ENCODE measurements at regions not wholly inside any gene's neighbourhood (a gene's known extent, or its start where the extent isn't known, plus 50 kb on each side); places are given as distances from the start of the nearest gene placed in this dataset.
"Not testable (repeated sequence)": the region's sequence is repeated elsewhere in the genome, so short reads cannot be mapped to it uniquely, and the experiment has no call there.

DNA sequence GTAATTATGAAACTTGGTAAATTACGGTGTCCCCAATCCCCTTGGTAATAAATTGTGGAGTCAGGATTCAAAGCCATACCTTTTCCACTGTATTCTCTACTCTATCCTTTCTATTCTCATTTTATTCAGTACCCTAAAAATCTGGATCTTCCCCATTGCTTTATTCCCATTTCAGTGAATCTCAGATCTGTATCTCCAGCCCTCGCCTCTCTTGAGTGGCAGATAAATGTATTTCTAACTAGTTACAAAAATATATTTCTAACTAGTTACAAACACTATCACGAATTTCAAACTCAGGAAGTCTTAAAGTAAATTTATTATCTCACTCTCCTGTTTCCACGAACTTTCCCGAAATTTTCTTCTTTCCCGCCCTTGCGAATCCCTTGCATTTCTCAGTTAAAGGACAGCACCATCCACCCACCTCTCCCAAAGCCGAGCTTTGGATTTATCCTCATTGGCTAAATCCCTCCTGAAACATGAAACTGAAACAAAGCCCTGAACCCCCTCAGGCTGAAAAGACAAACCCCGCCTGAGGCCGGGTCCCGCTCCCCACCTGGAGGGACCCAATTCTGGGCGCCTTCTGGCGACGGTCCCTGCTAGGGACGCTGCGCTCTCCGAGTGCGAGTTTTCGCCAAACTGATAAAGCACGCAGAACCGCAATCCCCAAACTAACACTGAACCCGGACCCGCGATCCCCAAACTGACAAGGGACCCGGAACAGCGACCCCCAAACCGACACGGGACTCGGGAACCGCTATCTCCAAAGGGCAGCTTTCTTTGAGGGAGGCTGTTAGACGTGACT lies 164.3 kb upstream of the PABPC3 start:
- DNase-seq, result no peak
- Histone ChIP-seq H3K27me3 (ENCODE audit: low read length) (peaks cover 32% of the 10 kb centered on the region), H3K9me3 (ENCODE audit: low read length) (no peaks in the 10 kb centered on the region), H3K4me1 (ENCODE audit: insufficient read depth, low read length) (no peaks in the 10 kb centered on the region), H2AFZ (ENCODE audit: low read length) (no peak overlapping the region), H3K36me3 (ENCODE audit: low read depth, low read length) (no peaks in the 10 kb centered on the region), H3K4me3 (ENCODE audit: low read length) (no peak overlapping the region), H4K20me1 (ENCODE audit: low read length) (no peaks in the 10 kb centered on the region), H3K79me2 (ENCODE audit: low read length) (no peaks in the 10 kb centered on the region), H3F3A (ENCODE audit: low read length, unreplicated experiment) (no peaks in the 10 kb centered on the region), H3K9ac (ENCODE audit: low read length) (no peak overlapping the region), H3K9me2 (replicated peaks; ENCODE audit: low read length) (no peaks in the 10 kb centered on the region), H3K27ac (ENCODE audit: low read length) (no peak overlapping the region), H3K4me2 (ENCODE audit: low read length) (no peak overlapping the region)
- ChIA-PET POLR2A (ENCODE audit: unreplicated experiment) (no interaction called here), CTCF (no interaction called here)
- ATAC-seq, result no peak
- BruUV-seq (replicated peaks), result no TSS peak
- intact Hi-C loops (cut with micrococcal nuclease), result no loop called here
- TF ChIP-seq, protein P1, sequence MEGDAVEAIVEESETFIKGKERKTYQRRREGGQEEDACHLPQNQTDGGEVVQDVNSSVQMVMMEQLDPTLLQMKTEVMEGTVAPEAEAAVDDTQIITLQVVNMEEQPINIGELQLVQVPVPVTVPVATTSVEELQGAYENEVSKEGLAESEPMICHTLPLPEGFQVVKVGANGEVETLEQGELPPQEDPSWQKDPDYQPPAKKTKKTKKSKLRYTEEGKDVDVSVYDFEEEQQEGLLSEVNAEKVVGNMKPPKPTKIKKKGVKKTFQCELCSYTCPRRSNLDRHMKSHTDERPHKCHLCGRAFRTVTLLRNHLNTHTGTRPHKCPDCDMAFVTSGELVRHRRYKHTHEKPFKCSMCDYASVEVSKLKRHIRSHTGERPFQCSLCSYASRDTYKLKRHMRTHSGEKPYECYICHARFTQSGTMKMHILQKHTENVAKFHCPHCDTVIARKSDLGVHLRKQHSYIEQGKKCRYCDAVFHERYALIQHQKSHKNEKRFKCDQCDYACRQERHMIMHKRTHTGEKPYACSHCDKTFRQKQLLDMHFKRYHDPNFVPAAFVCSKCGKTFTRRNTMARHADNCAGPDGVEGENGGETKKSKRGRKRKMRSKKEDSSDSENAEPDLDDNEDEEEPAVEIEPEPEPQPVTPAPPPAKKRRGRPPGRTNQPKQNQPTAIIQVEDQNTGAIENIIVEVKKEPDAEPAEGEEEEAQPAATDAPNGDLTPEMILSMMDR (conservative IDR thresholded peaks at IDR 0.05; ENCODE audit: low read depth, low read length), result no peak
- TF ChIP-seq EZH2phosphoT487 (IDR thresholded peaks at IDR 0.05; ENCODE audit: borderline replicate concordance, low read length) (no peak), EZH2 (IDR thresholded peaks at IDR 0.05; ENCODE audit: low read length, unreplicated experiment) (no peak)

DNA sequence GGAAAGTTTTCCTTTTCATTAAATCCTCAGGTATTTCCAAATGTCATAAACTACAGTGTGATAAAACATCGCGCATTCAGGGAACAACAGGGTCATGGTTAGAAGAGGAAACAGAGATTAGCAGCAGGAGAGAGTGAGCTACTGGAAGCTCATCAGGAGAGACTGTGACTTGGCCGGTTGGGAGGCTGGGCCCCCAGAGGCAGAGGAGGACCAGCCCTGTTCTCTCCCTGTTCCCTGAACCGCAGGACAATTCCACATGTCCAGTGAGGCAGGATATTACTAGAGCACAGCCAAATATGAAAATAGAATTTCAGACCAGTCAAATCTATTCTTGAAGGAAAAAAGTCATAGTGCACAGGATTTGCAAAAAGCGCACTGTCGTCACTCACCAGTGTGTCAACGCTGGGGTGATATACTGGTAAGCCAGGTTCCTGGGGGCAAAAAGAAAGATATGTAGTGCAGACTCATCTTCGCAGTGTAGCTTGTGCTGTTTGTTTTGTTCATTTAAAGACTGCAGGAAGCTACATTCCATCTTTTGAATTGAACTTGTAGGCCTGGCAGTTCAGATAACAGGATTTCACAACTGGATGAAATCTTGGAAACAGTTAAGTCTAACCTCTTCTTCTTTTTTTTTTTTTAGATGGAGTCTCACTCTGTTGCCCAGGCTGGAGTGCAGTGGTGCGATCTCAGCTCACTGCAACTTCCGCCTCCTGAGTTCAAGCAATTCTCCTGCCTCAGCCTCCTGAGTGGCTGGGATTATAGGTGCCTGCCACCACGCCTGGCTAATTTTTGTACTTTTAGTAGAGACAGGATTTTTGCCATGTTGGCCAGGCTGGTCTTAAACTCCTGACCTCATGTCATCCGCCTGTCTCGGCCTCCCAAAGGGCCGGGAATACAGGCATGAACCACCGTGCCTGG lies 162.6 kb upstream of the PABPC3 start:
- H3F3A ChIP-seq (ENCODE audit: low read length, unreplicated experiment); H2AFZ ChIP-seq (ENCODE audit: low read length); H3K27ac ChIP-seq (ENCODE audit: low read length); H3K36me3 ChIP-seq (ENCODE audit: low read depth, low read length); H3K79me2 ChIP-seq (ENCODE audit: low read length); intact Hi-C loops (cut with micrococcal nuclease); H3K4me3 ChIP-seq (ENCODE audit: low read length); ATAC-seq; H3K9me2 ChIP-seq (replicated peaks; ENCODE audit: low read length); BruUV-seq (replicated peaks); H3K4me1 ChIP-seq (ENCODE audit: insufficient read depth, low read length); H3K9me3 ChIP-seq (ENCODE audit: low read length); H4K20me1 ChIP-seq (ENCODE audit: low read length); CTCF ChIA-PET; POLR2A ChIA-PET (ENCODE audit: unreplicated experiment); H3K4me2 ChIP-seq (ENCODE audit: low read length); H3K9ac ChIP-seq (ENCODE audit: low read length); DNase-seq: not testable (repeated sequence)
- H3K27me3 ChIP-seq (ENCODE audit: low read length), result peaks cover 33% of the 10 kb centered on the region

DNA sequence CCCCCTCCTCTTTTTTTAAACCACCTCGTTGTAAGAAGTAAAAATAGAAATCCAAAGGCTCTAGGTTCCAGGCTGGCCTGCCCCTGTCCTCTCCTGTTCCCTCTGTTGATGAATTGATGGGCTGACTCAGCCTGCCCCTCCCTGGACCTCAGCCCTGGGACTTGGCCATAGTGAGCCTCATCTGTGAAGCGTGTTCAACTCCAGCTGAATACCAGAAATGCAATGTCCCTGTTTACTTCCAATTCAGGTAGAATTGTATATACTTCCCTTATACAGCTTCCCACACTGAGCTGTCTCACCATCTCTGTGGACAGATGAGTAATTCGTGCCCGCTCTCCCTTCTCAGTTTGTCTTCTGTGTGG lies 161.9 kb upstream of the PABPC3 start:
- peaks cover 37% of the 10 kb centered on the region for H3K27me3 ChIP-seq (ENCODE audit: low read length)
- BruUV-seq (replicated peaks); H3K9me3 ChIP-seq (ENCODE audit: low read length); H3K9me2 ChIP-seq (replicated peaks; ENCODE audit: low read length); H3F3A ChIP-seq (ENCODE audit: low read length, unreplicated experiment); DNase-seq; H4K20me1 ChIP-seq (ENCODE audit: low read length); H2AFZ ChIP-seq (ENCODE audit: low read length); H3K4me1 ChIP-seq (ENCODE audit: insufficient read depth, low read length); intact Hi-C loops (cut with micrococcal nuclease); H3K4me2 ChIP-seq (ENCODE audit: low read length); H3K9ac ChIP-seq (ENCODE audit: low read length); POLR2A ChIA-PET (ENCODE audit: unreplicated experiment); H3K27ac ChIP-seq (ENCODE audit: low read length); H3K79me2 ChIP-seq (ENCODE audit: low read length); H3K4me3 ChIP-seq (ENCODE audit: low read length); CTCF ChIA-PET; H3K36me3 ChIP-seq (ENCODE audit: low read depth, low read length): not testable (repeated sequence)
- peak; percentile 67 for ATAC-seq

Measured in PC-3 (cell line).